Gastrocnemius medialis (tissue), 4 donors: ENCODE measurements at regions not wholly inside any gene's neighbourhood (a gene's known extent, or its start where the extent isn't known, plus 50 kb on each side); places are given as distances from the start of the nearest gene placed in this dataset.

Experiments used
- ATAC-seq, 2 donors: fragments of 150-250 bp; one replicate each; pipeline ENCODE4 v1.9.1; 2016
- DNase-seq, 2 donors: peaks; one replicate each; pipeline ENCODE4 v3.0.0-alpha.2; 2019
- H3K27ac ChIP-seq, 4 donors: fragments of 200-600 bp; sonication (generic); 1 replicate in 1 of 4; 2 replicates in 3 of 4; pipeline ENCODE4 v1.5.1; 2016 to 2018; ENCODE audit warnings: mild to moderate bottlenecking in 2 of 4, moderate library complexity in 1 of 4
- H3K27me3 ChIP-seq, 3 donors: fragments of 200-600 bp; sonication (generic) in 2 of 3; 1 replicate in 1 of 3; 2 replicates in 2 of 3; pipeline versions ENCODE4 v1.5.1 to v1.6.0; 2016 to 2019; ENCODE audit warnings: mild to moderate bottlenecking in 1 of 3, moderate library complexity in 1 of 3
- H3K36me3 ChIP-seq, 2 donors: fragments of 200-600 bp; sonication (generic) in 1 of 2; one replicate each; pipeline ENCODE4 v1.5.1; 2017 to 2018
- H3K4me1 ChIP-seq, 2 donors: fragments of 200-600 bp; sonication (generic) in 1 of 2; one replicate each; pipeline ENCODE4 v1.5.1; 2016 to 2017; ENCODE audit warnings: mild to moderate bottlenecking in 2 of 2
- H3K4me3 ChIP-seq, 4 donors: fragments of 200-600 bp; sonication (generic) in 3 of 4; 1 replicate in 1 of 4; 2 replicates in 3 of 4; pipeline ENCODE4 v1.5.1; 2016 to 2019; ENCODE audit warnings: mild to moderate bottlenecking in 2 of 4
- H3K9me3 ChIP-seq, 3 donors: fragments of 200-600 bp; sonication (generic) in 2 of 3; 1 replicate in 1 of 3; 2 replicates in 2 of 3; pipeline ENCODE4 v1.5.1; 2016 to 2019
- CTCF ChIP-seq, 5 experiments: fragments of 450-650 bp in 3 of 5; fragments of 200-600 bp in 2 of 5; sonication (generic) in 2 of 5; IDR thresholded peaks in 4 of 5; conservative IDR thresholded peaks in 1 of 5; 1 replicate in 4 of 5; 2 replicates in 1 of 5; pipeline ENCODE4 v1.5.1; 2016 to 2019; ENCODE audit warnings: antibody characterized with exemption in 5 of 5, mild to moderate bottlenecking in 3 of 5, moderate library complexity in 3 of 5
- POLR2A ChIP-seq, 2 donors: fragments of 450-650 bp; IDR thresholded peaks; one replicate each; pipeline ENCODE4 v1.6.1; 2017; ENCODE audit warnings: antibody characterized with exemption in 2 of 2, mild to moderate bottlenecking in 2 of 2, moderate library complexity in 2 of 2
- in situ Hi-C, 4 donors: fragments of 200-750 bp; cut with MboI; loops; one replicate each; pipeline versions ENCODE4 v1.15.0 to v1.8.0; 2017; ENCODE audit warnings: low sequenced_read_pairs in 4 of 4
- intact Hi-C: fragments of 100-400 bp; cut with DNase I; formaldehyde crosslinking; loops from one replicate; pipeline ENCODE4 v1.15.1; 2023; ENCODE audit warnings: low total_unique reads

GRCh38 chr1:238293075-238293474, 402.4 kb upstream of the ZP4 start:
- Histone ChIP-seq H3K36me3 (no peaks in the 10 kb centered on the region), H3K4me1 (no peaks in the 10 kb centered on the region), H3K4me3 (no peak overlapping the region), H3K9me3 (no peaks in the 10 kb centered on the region), H3K27ac (no peak overlapping the region), H3K27me3 (no peaks in the 10 kb centered on the region)
- no peak for ATAC-seq
- intact Hi-C loops, result no loop called here
- TF ChIP-seq POLR2A (IDR thresholded peaks at IDR 0.05) (no peak), CTCF (IDR thresholded peaks at IDR 0.05 in 4 of 5, conservative IDR thresholded peaks at IDR 0.05 in 1 of 5) (no peak)
- DNase-seq, result no peak
- in situ Hi-C loops, result no loop called here

- ATAC-seq, result no peak
- no peaks in the 10 kb centered on the region for H3K4me1 ChIP-seq
- DNase-seq, result no peak
- no peaks in the 10 kb centered on the region for H3K9me3 ChIP-seq
- intact Hi-C loops (no loop called here), in situ Hi-C loops (no loop called here)
- no peaks in the 10 kb centered on the region for H3K36me3 ChIP-seq
- H3K4me3 ChIP-seq, result no peak overlapping the region
- H3K27ac ChIP-seq, result no peak overlapping the region
- TF ChIP-seq CTCF (IDR thresholded peaks at IDR 0.05 in 4 of 5, conservative IDR thresholded peaks at IDR 0.05 in 1 of 5), result no peak
- no peak for TF ChIP-seq POLR2A (IDR thresholded peaks at IDR 0.05)
- no peaks in the 10 kb centered on the region for H3K27me3 ChIP-seq
Measured at GRCh38 chr1:238281418-238281817, 390.7 kb upstream of the ZP4 start.

GRCh38 chr1:238279694-238280380, 389.1 kb upstream of the ZP4 start:
- no peak for TF ChIP-seq CTCF (IDR thresholded peaks at IDR 0.05 in 4 of 5, conservative IDR thresholded peaks at IDR 0.05 in 1 of 5)
- TF ChIP-seq POLR2A (IDR thresholded peaks at IDR 0.05), result no peak
- DNase-seq, result no peak
- Histone ChIP-seq H3K27me3 (no peaks in the 10 kb centered on the region), H3K4me1 (no peaks in the 10 kb centered on the region), H3K9me3 (no peaks in the 10 kb centered on the region), H3K4me3 (no peak overlapping the region), H3K27ac (no peak overlapping the region), H3K36me3 (no peaks in the 10 kb centered on the region)
- in situ Hi-C loops, result no loop called here
- intact Hi-C loops, result no loop called here
- no peak for ATAC-seq

GRCh38 chr1:238272145-238272544, 381.4 kb upstream of the ZP4 start:
- H3K9me3 ChIP-seq, result no peaks in the 10 kb centered on the region
- no peaks in the 10 kb centered on the region for H3K27me3 ChIP-seq
- no peak overlapping the region for H3K27ac ChIP-seq
- in situ Hi-C loops (no loop called here), intact Hi-C loops (no loop called here)
- DNase-seq (no peak), ATAC-seq (no peak)
- H3K4me3 ChIP-seq, result no peak overlapping the region
- TF ChIP-seq POLR2A (IDR thresholded peaks at IDR 0.05) (no peak), CTCF (IDR thresholded peaks at IDR 0.05 in 4 of 5, conservative IDR thresholded peaks at IDR 0.05 in 1 of 5) (no peak)
- no peaks in the 10 kb centered on the region for H3K36me3 ChIP-seq
- H3K4me1 ChIP-seq, result no peaks in the 10 kb centered on the region

- TF ChIP-seq CTCF (IDR thresholded peaks at IDR 0.05 in 4 of 5, conservative IDR thresholded peaks at IDR 0.05 in 1 of 5) (no peak), POLR2A (IDR thresholded peaks at IDR 0.05) (no peak)
- ATAC-seq (no peak), DNase-seq (no peak)
- no peaks in the 10 kb centered on the region for H3K27me3 ChIP-seq
- H3K9me3 ChIP-seq, result no peaks in the 10 kb centered on the region
- H3K4me1 ChIP-seq, result no peaks in the 10 kb centered on the region
- H3K36me3 ChIP-seq, result no peaks in the 10 kb centered on the region
- intact Hi-C loops (no loop called here), in situ Hi-C loops (no loop called here)
- H3K27ac ChIP-seq, result no peak overlapping the region
- no peak overlapping the region for H3K4me3 ChIP-seq
Measured at GRCh38 chr1:238265866-238266265, 375.1 kb upstream of the ZP4 start.
